HG03565 (cell line): ENCODE measurements at regions not wholly inside any gene's neighbourhood (a gene's known extent, or its start where the extent isn't known, plus 50 kb on each side); places are given as distances from the start of the nearest gene placed in this dataset.

Experiments
- ATAC-seq: cut with Tn5 transposase; IDR thresholded peaks from one replicate; pipeline ENCODE4 v1.9.1; 2021; ENCODE audit warnings: mild to moderate bottlenecking, moderate library complexity; ENCODE audit not compliant: unreplicated experiment

DNA sequence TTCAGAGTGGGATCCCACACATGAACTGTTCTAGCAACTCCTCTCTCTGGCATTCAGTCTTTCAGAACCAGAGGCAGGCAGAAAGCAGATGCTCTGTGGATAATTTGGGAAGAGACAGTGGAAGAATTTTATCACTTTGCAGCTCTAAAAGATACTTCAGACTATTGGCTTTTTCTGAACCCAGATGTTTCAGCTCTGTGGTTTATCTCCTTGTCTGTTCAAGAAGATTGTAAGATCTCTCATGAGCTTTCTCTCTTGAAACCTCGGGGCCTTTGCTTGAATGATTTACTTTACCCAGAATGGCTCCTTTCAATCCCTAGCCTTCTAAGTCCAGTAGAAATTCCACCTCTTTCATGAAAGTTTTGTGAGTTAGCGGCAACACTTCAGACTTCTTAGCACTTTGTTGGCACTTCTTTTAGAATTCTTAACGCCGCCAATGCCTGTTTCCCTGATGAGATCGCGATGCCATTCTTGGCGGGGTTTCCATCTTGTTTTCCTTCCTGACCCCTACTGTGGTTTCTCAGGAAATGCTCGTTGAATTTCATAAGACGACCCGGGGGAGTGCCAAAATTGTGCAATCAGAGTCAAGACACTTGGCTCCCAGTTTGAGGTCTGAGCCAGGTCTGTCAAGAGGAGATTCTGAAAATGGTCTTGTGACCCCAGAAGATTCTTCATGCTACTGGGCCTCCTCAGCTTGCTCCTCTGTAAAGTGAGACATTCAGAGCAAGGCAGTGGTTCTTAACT, 107.0 kb upstream of the PRICKLE1 start:
- no peak for ATAC-seq

DNA sequence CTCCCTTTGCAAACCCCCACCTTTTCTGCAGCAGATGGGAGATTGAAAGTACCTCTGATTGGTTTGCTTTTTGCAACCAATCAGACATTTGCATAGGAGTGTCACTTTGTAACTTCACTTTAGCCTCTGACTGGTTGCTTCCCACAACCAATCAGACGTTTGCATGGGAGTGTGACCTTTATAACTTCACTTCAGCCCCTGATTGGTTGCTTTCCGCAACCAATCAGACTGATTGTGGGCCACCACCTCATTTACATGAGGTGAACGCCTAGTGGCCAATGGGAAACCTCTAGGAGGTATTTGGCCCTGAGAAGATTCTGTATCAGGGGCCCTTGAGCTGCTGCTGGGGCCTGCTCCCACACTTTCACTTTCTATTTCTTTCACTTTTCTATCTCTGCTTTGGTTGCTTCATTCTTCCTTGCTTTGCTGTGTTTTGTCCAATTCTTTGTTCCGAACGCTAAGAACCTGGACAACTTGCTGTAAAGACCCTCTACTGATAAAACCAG, 106.0 kb upstream of the PRICKLE1 start:
- no peak for ATAC-seq

DNA sequence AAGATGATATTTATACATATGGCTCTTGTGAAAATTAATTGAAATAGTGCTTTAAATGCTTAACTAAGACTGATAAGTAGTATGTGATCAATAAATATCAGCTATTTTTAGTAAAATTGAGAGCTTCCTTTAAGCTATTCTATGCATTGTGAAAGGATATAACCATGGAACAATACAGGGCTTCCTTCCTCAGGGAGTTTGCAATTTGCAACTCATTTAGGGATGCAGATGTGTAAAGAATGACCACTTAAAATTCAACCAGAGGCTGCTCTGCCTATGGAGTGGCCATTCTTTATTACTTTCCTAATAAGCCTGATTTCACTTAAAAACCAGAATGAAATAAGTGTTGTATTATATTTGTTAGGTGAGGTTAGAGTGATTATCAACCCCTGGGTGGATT, 103.2 kb upstream of the PRICKLE1 start:
- no peak for ATAC-seq

DNA sequence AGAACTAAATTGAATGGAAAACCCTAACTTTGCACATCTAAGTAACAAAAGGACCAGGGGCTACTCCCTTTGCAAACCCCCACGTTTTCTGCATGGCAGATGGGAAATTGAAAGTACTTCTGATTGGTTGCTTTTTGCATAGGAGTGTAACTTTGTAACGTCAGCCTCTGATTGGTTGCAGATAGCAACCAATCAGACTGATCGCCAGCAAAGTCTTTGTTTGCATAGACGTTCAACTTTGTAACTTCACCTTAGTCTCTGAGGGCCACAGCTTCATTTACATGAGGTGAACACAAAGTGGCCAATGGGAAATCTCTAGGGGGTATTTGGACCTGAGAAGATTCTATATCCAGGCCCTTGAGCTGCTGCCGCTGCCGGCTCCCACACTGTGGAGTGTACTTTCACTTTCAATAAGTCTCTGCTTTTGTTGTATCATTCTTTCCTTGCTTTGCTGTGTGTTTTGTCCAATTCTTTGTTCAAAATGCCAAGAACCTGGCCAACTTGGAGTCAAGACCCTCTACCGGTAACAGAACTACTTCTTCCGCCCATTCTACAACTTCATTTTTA, 102.5 kb upstream of the PRICKLE1 start:
- ATAC-seq: no peak

DNA sequence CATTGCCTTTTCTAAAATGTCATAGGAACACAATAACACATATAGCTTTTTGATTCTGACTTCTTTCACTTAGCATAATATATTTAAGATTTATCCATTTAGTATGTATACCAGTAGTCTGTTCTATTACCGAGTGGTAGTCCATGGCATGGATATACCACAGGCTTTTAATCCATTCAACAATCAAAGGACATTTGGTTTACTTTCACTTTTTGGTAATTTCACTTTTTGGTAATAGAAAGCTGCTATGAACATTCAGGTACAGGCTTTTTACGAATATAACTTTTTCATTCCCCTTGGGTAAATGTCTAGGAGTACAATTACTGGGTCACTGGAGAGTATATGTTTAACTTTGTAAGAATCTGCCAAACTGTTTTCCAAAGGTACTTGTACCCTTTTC, 100.7 kb upstream of the PRICKLE1 start:
- ATAC-seq: no peak

DNA sequence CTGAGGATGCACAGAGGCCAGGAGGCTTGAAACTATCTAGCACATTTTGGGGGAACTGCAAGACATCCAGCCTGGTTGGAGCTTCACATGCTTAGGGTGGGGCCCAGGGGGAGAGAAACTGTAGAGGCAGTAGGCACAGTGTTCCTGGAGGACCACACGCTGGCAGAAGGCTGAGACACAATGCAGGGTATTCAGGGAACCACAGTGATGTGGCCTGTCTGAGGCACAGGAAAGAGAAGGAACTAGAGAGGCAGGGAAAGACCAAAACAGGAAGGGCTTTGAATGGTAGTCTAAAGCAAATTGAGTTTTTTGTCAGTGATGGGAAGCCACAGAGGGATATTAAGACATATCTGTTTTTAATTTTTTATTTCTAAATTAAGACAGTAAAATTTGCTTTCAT, 100.2 kb upstream of the PRICKLE1 start:
- no peak for ATAC-seq

DNA sequence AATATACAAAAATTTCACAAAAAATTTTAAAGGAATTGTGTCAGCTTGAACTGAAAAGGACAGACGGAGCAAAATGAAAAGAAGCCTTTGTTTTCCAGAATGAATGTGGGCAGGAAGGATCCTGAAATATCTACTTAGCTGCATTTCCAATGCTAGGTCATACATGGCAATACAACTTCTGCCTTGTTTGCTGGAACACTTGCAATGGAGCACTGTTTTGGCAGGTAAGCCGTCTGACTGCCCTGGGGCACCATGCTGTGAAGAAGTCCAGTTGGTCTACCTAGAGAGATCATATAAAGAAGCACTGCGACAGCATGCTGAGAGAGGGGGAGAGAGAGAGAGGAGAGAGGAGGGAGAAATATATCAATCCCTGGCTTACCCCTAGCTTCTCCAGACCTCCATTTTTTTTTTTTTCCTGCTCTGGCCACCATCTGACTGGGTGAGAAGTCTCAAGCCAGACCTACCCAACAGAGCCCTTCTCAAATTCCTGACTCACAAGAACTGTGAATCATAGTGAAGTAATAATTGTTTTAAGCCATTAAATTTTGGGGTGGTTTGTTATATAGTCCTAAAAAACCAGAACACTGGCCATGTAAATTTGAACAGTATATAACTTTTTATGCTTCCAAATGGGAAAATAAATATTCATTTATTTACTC, 97.1 kb upstream of the PRICKLE1 start:
- no peak for ATAC-seq

DNA sequence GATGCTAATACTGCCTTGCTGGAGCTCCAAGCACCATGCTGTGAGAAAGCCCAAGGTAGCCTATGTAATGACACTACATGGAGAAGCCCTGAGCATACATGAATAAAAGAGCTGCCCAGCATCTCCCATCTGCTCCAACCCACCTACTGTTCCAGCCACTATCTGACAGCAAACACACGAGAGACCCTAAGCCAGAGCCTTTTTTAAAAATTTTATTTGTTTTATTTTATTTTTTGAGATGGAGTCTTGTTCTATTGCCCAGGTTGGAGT, 95.2 kb upstream of the PRICKLE1 start:
- ATAC-seq: no peak

DNA sequence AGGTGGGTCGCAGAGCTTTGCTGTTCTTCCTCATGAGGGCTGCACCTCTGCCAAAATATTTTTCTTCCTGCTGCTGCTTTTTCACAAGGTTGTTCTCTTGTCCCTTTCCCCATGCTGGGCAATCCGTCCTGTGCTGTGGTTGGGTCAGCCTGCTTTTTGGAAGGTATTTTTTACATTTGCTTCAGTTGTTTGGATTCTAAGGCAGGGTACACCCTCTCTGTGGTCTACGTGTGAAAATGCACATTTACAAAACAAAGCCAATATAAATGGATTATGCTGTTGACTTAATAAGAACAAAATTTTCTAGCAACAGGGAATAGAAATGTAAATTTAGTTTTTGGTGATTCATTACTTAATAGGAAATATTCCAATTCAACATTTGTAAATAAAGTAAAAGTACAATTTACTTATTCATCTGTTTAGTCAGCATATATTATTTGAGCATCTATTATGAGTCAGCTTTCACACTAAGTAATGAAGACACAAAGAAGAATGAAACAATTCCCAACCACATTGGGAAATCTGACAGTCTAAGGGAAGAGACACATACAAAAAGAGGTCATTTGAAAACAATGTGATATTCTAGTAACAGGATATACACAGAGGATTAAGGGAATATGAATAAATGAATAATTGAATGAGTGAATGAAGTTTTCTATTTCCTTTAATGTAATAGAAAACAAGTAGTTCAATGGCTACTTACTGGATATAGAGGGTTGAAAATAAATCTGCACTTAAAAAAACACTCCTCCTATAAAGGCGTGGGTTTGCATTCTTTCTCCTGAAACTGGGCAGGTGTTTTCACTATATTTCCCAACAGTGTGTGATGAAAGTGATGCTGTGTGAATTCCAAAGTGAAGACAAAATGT, 94.6 kb upstream of the PRICKLE1 start:
- ATAC-seq: no peak

DNA sequence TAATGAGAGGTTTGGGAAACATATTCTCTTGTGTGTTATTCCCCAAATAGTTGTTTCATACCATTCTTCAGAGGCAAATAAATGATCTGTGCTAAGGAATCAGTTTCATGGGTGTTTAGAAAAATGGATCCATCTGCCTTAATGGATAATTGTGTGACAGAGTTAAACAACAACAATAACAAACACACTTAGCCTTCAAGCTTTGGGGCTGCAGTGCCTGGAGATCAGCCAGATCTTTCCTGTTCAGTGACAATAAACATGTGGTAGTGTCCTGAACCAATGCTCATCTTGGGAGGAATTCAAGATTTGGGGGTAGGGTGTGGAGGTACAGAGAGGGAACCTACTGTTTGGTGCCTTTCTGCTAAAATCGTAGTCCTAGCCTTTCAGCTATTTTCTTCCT, 93.7 kb upstream of the PRICKLE1 start:
- no peak for ATAC-seq

DNA sequence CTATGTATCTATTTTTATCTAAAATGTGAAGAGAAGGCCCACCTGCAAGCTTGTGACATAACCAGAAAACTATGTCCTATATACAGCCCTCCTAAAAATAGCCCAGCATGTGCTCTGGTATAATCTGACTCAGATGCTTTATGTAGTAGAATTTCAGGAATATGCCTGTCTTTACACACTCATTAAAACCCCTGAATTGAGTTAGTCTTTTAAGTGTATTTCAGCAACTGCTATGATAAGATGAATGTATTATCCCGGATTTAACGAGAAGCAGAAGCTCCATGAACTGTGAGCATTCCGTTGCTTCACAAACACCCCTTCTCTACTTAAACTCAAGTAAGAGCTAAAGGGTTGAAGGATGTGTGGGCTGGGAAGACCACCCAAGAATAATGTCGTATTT, 89.9 kb upstream of the PRICKLE1 start:
- no peak for ATAC-seq

DNA sequence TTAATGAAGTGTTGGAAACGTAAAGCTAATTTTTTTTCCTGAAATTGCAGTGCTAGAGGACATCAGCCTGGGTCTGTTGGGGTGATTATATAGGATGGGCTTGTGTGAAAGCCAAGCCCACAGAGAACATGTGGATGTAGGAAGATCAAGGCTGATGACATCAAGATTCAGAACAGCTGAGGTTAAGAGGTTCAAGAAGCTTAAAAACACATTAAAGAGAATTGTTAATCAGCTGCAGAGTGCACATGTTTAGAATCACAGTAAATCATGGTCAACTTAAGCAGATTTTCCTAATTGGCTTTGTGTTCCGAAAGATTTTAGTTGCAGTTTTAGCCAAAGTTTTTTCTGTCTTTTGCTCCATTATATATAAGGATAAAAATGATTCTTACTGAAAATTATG, 87.9 kb upstream of the PRICKLE1 start:
- no peak for ATAC-seq

DNA sequence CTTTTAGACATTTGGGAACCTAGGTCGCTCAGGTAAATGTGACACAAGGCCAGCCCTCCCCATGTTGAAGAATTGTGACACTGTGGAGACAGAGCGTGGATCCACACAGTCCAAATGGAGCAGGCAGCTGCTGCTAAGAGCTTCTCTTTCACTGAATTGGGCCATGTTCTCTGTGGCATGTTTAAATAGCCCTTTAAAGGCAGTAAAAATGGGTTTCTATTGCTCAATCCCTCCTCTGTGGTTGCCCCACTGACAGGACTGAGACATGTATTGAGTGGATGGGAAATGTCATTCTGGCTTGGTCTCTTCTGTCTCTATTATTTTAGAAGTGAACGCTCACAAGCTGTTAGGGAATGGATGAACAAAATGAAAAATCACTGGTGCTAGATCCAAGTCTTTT, 84.0 kb upstream of the PRICKLE1 start:
- no peak for ATAC-seq

DNA sequence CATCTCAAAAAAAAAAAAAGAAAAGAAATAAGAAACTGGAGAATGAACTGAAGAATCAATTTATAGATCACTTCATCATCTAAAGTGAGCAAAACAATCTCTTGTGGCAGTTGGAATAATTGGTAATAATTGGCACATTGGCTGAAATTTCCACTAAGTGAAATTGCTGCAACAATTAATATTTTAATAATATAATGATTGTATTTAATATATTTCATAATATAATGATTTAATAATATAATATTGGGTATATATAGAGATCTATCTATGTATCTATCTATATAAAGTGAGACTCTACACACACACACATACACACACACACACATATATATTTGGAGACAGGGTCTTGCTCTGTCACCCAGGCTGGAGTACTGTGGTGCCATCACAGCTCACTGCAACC, 81.2 kb upstream of the PRICKLE1 start:
- ATAC-seq: no peak

DNA sequence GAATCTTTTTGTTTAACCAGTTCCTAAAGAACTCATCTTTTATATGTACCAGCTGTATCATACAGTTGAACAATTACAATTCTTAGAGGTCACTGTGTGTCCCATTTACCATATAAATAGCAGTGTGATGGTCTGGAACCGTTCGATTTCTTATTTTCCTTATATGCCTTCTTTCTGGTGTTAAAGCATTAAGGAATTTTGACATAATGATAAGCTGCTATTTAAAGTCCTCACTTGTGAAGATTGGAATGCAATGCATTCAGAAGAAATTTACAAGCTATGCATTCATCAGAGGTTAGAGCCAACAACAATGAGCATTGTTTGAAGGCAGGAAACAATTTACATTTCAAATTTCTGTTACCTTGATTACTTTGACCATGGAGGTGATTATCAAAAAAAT, 80.0 kb upstream of the PRICKLE1 start:
- no peak for ATAC-seq

DNA sequence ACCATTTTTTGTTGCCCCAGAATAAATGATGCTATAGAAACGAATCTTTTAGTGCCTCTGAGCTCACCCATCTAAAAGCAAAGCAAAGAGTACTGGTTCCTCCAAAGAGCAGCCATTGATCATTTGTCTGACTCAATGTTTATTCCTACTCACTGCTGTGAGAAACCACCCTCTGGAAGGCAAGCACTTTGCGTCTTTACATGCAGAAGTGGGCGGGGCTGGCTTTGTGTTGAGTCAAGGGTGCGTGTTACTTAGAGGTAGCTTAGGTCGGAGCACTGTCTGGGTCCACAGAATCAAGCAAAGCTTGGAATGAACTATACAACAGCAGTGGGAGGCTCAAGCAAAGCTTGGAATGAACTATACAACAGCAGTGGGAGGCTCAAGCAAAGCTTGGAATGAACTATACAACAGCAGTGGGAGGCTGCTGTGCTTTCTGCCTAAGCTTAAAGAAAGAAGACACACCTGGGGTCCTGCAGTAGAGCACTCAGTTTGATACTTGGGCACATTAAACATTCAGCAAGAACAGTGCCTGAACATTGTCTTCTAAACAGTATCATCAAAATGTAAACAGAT, 77.2 kb upstream of the PRICKLE1 start:
- ATAC-seq: no peak

DNA sequence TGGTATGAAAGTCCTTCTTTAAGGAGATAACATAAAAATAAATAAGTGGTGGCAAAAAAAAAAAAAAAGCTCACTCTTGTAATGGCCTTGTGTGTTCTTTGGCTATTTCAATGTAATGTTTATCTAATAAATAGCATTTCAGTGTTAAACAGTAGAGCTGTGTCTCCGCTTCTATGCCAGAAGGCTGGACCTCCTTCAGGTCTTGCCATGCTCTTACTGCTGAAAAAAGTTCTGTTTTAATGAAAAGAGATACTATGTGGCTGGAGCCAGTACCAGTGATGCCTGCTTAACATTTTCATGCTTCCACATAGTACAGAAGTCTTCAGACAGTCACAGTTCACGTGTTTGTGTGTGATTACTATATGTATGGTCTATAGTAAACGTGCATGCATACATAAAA, 74.1 kb upstream of the PRICKLE1 start:
- ATAC-seq: no peak

DNA sequence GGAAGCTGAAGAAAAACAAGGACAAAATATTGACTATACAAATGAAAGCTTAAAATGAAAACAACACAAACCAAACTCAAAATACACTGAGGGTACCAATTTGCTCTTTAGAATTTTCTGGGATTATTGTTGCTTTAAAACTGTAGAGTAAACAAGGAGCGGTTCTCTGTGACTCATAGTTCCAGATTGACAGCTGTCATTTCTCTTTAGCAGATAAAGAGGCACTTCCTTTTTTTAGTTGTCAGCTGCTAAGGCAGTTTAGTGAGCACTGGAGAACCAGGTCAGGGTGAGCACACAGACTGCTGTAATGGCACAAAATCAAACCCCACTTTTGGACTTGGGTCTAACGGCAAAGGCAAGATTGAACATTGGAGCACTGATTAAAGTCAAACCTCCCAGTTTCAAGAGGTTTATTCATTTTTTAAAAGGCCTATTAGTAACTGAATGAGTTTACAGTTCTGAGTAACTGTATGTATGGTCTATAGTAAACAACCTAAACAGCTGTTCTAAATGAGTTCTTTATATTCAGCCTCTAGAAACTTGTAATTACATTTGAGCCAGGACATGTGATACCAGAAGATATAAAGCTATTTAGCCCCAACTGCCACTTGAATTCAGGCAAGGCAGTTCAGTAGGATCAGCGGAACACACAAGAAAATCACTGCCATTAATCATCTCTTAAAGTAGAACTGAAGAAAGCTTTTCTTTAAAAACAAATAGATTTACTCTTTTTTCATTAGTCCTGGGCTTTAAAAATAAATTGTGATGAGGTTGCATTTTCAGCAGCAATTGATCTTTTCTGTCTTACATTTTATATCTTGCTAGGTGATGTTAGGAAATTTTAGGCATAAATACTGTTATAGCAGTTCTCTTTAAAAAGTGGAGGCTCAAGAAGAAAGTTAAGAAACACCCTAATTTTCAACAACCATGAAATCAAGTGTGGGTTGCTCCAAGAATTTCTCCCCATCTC, 71.7 kb upstream of the PRICKLE1 start:
- no peak for ATAC-seq

DNA sequence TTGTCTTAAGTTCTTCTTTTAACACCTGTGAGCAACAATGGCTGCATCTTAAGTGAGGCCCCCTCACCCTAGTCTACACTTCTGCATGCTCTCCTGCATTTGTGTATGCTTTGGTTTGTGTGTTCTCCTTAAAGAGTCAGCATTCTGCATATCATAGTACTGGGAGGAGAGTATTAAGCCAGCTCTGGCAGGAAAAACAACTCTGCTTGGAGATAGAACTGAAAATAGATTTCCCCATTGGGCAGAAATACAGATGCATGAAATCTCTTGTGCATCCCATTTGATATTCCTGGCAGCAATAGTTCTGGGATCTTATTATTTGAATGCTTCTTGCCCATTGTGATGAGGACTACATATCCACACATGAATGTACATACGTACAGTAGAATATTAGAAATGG, 70.6 kb upstream of the PRICKLE1 start:
- no peak for ATAC-seq

DNA sequence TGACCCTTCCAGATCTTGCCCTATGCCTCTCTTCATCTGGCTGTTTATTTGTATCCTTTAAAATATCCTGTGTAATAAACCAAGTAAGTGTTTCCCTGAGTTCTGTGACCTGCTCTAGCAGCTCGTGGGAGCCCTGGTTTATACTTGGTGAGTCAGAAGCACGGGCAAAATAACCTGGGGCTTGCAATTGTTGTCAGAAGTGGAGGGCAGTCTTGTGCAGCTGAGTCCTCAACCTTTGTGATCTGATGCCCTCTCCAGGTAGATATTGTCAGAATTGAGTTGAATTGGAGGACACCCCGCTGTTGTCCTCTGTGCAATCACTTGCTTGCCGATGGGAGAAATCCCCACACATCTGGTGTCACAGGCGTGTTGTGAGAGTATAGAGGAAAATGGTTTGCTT, 62.5 kb upstream of the PRICKLE1 start:
- no peak for ATAC-seq
